SK-N-MC (cell line): ENCODE measurements at regions not wholly inside any gene's neighbourhood (a gene's known extent, or its start where the extent isn't known, plus 50 kb on each side); places are given as distances from the start of the nearest gene placed in this dataset.

Experiments used
- DNase-seq: peaks from one replicate; pipeline ENCODE4 v3.0.0-alpha.2; 2011; ENCODE audit warnings: low read depth, low spot score
- H3K27ac ChIP-seq: fragments of 200-600 bp; sonication (generic); 2 replicates; pipeline ENCODE4 v1.5.1; 2016; ENCODE audit warnings: mixed run types
- H3K36me3 ChIP-seq: fragments of 200-600 bp; sonication (generic); 2 replicates; pipeline ENCODE4 v1.6.1; 2017; ENCODE audit warnings: antibody characterized with exemption, low read length, mixed read lengths; ENCODE audit not compliant: insufficient read depth
- H3K4me3 ChIP-seq: fragments of 200-600 bp; sonication (generic); 2 replicates; pipeline ENCODE4 v1.5.1; 2016
- H3K9ac ChIP-seq: fragments of 200-600 bp; sonication (generic); 2 replicates; pipeline ENCODE4 v1.8.0; 2017; ENCODE audit warnings: mixed run types, mixed read lengths; ENCODE audit not compliant: insufficient read length
- H3K9me3 ChIP-seq: fragments of 200-600 bp; sonication (generic); 2 replicates; pipeline ENCODE4 v1.6.1; 2017; ENCODE audit warnings: low read depth, mild to moderate bottlenecking, antibody characterized with exemption, low read length, moderate library complexity, mixed read lengths
- EZH2 ChIP-seq: fragments of 200-600 bp; sonication (generic); IDR thresholded peaks from one replicate; pipeline ENCODE4 v1.6.1; 2017; ENCODE audit warnings: antibody characterized with exemption
- FOXP2 ChIP-seq: optimal IDR thresholded peaks from 2 replicates; pipeline ENCODE3; 2011; ENCODE audit warnings: mild to moderate bottlenecking, moderate library complexity; ENCODE audit not compliant: insufficient read depth; ENCODE audit errors: extremely low read length, control extremely low read depth
- POLR2AphosphoS5 ChIP-seq: IDR thresholded peaks from 2 replicates; pipeline ENCODE4 v1.6.1; 2012; ENCODE audit warnings: mild to moderate bottlenecking, low read depth, low read length, borderline replicate concordance

DNA sequence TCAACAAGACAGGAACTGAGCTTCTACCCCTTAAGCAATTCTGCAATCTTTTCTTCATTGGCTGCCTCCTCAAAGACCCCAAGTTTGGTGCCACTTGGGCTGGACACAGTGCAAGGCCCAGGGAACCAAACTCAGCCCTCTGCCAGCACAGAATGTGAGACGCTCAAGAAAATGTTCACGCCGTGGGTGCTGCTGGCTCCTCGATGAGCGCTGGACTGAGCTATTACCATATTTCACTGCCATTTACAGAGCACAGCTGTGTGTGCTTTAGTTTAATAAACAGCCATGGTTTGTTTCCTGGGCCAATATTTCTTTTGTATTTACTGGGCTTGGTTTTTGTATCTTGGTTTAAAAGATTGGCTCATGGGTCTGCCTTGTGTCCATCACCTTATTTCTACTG is 138.8 kb upstream of the VSTM2B start:
- H3K9me3 ChIP-seq: no peaks in the 10 kb centered on the region
- no peak overlapping the region for H3K27ac ChIP-seq
- H3K36me3 ChIP-seq: no peaks in the 10 kb centered on the region
- no peak for TF ChIP-seq POLR2AphosphoS5
- no peak for TF ChIP-seq FOXP2
- no peak for TF ChIP-seq EZH2
- no peak overlapping the region for H3K4me3 ChIP-seq
- H3K9ac ChIP-seq: no peak overlapping the region
- no peak for DNase-seq

DNA sequence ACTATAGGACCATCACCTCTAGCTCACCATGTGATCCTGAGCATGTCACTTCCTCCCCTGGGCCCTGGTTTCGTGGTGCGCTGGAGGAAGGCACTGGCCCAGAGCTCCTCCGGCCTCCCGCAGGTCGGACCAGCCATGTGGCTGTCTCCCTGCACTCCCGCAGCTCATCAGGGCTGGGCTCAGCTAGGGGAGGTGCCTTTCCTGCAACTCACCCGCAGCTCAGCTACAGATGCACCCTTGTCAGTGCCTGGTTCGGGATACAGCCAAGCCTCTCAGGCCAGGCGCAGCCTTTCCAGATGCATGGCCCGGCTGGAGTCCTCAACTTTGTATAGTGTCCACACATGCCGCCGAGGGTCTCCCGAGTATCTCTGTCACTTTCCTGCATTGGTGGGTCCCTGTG is 138.2 kb upstream of the VSTM2B start:
- no peak for DNase-seq
- H3K9ac ChIP-seq: no peak overlapping the region
- no peaks in the 10 kb centered on the region for H3K9me3 ChIP-seq
- H3K36me3 ChIP-seq: no peaks in the 10 kb centered on the region
- H3K4me3 ChIP-seq: no peak overlapping the region
- no peak for TF ChIP-seq POLR2AphosphoS5
- TF ChIP-seq FOXP2: no peak
- no peak for TF ChIP-seq EZH2
- no peak overlapping the region for H3K27ac ChIP-seq

DNA sequence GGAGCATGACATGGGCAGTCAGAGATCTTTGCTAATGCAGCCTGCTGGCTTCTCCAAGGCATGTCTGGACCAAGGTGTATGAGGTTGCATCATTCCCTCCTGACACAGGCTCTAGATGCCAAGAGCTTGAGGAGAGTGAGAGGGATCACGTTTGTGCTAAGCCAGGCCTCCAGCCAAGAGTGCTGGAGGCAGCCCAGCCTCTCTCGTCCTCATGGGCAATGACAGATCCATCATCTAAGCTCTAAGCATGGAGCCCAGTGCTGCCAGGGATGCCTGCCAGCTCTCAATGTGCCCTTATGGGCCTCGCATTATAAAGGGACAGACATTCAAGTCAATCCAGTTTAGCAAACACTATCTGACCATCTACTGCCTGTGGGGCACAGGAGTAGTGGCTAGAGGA is 136.3 kb upstream of the VSTM2B start:
- TF ChIP-seq FOXP2: no peak
- DNase-seq: no peak
- Histone ChIP-seq H3K27ac (no peak overlapping the region), H3K4me3 (no peak overlapping the region), H3K9ac (no peak overlapping the region), H3K9me3 (no peaks in the 10 kb centered on the region), H3K36me3 (no peaks in the 10 kb centered on the region)

DNA sequence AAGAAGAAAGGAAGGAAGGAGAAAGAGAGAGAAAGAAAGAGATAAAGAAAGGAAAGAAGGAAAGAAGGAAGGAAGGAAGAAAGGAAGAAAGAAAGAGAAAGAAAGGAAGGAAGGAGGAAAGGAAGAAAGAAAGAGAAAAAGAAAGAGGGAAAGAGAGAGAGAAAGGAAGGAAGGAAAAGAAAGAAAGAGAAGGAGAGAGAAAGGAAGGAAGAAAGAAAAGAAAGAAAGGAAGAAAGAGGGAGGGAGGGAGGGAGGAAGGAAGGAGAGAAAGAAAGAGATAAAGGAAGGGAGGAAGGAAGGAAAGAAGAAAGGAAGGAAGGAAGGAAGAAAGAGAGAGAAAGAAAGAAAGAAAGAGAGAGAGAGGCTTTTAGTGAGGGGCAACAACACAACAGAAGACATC is 135.1 kb upstream of the VSTM2B start:
- Histone ChIP-seq H3K36me3 (no peaks in the 10 kb centered on the region), H3K9ac (no peak overlapping the region), H3K4me3 (no peak overlapping the region), H3K27ac (no peak overlapping the region), H3K9me3 (no peaks in the 10 kb centered on the region)
- TF ChIP-seq EZH2: no peak
- no peak for TF ChIP-seq FOXP2
- no peak for TF ChIP-seq POLR2AphosphoS5
- no peak for DNase-seq

DNA sequence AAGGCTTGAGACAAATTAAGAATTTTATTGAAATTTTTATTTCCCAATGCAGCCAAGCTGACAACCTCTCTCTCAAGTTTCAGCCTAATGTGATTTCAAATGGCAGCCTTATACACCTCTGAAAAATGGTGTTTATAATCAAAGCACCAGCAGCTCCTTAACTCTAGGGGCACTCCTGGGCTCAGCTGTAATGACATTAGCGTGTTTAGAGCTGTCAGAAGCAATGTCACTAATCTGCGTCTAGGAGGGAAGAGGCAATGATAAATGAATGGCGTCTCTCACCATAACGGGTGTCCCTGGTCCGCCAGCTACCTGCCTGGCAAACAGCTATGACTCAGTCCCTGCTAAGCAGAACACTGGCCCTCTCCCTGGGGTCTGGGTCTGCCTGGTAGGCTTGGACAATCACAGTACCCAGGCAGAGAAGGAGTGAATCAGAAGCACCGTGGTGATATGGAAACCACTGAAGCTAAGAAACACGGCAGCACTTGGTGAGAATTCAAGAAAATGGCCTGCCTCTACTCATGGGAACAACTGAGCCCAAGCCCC is 131.8 kb upstream of the VSTM2B start:
- TF ChIP-seq EZH2: no peak
- TF ChIP-seq POLR2AphosphoS5: no peak
- TF ChIP-seq FOXP2: no peak
- DNase-seq: no peak
- Histone ChIP-seq H3K9me3 (no peaks in the 10 kb centered on the region), H3K27ac (no peak overlapping the region), H3K4me3 (no peak overlapping the region), H3K36me3 (no peaks in the 10 kb centered on the region), H3K9ac (no peak overlapping the region)

DNA sequence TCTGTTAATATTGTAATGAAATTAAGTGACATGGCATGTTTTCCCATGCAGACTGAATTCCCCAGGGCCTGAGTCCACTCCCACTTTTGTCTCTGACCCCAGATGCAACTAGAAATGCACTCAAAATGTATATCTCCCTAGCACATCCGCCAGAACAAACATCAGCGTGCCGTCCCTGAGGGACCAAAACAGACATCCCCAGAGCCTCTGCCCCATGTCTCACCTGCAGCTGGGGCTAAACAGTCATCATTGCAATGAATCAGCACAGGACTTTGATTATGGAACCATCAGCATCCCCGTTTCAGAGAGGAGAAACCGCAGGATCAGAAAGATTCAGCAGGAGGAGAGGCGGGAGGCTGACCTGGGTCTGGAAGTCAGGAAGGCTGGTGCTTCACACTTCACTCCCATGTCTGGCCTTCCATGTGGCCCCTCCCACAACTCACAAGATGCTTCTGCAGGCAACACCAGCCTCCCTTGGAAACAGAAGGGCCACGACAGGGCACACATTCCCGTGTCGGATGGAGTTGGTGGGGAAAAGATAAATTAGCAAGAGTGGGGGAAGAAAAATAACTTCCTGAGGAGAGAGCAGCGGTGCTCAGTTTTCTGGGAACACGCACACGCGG is 130.6 kb upstream of the VSTM2B start:
- DNase-seq: no peak
- Histone ChIP-seq H3K9ac (no peak overlapping the region), H3K27ac (no peak overlapping the region), H3K4me3 (no peak overlapping the region), H3K36me3 (no peaks in the 10 kb centered on the region), H3K9me3 (no peaks in the 10 kb centered on the region)
- no peak for TF ChIP-seq FOXP2
- no peak for TF ChIP-seq POLR2AphosphoS5
- no peak for TF ChIP-seq EZH2

DNA sequence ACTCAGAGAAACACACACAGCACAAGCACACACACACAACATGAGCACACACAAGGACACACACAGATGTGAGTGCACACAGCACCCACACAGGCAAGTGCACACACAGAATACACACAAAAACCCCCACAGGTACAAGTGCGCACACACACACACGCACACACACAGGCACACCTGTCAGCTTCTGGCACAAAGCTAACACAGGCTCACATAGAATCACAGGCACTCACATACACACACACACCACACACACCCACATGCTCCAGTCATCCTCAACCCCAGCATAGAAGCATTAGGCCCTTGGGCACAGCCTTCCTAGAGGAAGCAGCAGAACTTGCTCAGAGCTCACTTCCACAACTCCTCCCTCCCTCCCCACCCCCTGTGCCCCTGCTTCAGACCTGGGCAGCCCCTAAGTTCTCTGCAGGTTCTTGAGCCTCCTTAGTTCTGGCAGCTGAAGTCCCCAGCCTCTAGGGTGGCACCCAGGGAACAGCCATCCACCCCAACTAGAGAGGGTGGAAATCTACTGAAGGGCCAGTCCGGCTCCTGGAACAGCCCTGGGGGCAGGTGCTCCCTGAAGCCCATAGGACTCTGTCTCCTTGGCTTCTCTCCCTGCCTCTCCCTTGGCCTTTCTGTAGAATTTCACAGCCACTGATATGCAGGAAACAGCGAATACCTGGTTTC is 129.9 kb upstream of the VSTM2B start:
- no peak overlapping the region for H3K4me3 ChIP-seq
- no peak overlapping the region for H3K9ac ChIP-seq
- TF ChIP-seq FOXP2: no peak
- DNase-seq: no peak
- H3K9me3 ChIP-seq: no peaks in the 10 kb centered on the region
- no peaks in the 10 kb centered on the region for H3K36me3 ChIP-seq
- H3K27ac ChIP-seq: no peak overlapping the region

DNA sequence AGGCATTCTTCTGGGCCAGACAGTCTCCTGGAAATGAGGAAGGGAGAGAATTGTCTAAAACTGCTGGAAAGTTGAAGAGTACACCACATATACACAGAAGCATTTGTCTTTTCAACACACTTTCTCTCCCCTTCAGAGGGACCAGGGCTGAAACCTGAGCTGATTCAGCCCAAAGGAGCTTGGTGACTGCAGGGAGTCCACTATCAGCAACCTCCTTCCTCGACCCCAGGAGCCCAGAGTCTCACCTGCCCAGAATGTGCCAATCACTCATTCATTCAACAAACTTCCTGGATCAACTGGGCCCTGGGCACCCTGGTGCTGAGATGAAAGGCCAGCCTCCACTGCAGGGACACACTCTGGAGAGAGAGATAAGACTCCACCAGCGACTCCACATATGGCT is 128.9 kb upstream of the VSTM2B start:
- TF ChIP-seq FOXP2 (no peak), EZH2 (no peak), POLR2AphosphoS5 (no peak)

DNA sequence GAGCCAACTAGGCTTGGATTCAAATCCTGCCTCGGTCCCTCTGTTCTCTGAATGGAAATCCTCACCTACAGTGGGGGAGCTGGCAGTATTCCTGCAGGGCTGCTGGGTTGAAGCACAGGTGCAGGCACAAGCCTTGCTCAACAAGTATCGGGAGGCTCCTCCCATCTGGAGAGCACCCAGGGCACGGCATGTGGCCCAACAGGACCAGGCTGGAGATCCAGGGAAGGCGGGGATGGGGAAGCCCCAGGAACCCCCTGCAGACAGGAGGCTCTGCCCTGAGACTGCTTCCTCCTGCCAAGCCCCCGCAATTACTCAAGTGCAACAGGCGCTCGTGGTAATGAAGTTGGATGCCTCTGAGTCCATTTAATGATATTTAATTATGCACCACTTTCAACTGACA is 128.0 kb upstream of the VSTM2B start:
- no peak for TF ChIP-seq FOXP2
- TF ChIP-seq EZH2: no peak
- TF ChIP-seq POLR2AphosphoS5: no peak
- H3K27ac ChIP-seq: no peak overlapping the region
- H3K4me3 ChIP-seq: no peak overlapping the region
- no peaks in the 10 kb centered on the region for H3K36me3 ChIP-seq
- H3K9ac ChIP-seq: no peak overlapping the region
- no peak for DNase-seq
- no peaks in the 10 kb centered on the region for H3K9me3 ChIP-seq

More for the DNA sequence above, 128.9 kb upstream of the VSTM2B start:
- H3K27ac ChIP-seq: no peak overlapping the region
- no peak for DNase-seq
- no peak overlapping the region for H3K9ac ChIP-seq
- H3K9me3 ChIP-seq: no peaks in the 10 kb centered on the region
- no peaks in the 10 kb centered on the region for H3K36me3 ChIP-seq
- no peak overlapping the region for H3K4me3 ChIP-seq
